Kidney (tissue), 13 donors: ENCODE measurements at regions not wholly inside any gene's neighbourhood (a gene's known extent, or its start where the extent isn't known, plus 50 kb on each side); places are given as distances from the start of the nearest gene placed in this dataset.

Source experiments
- DNase-seq, 5 donors: peaks; one replicate each; pipeline ENCODE4 v3.0.0-alpha.2; 2013 to 2020
- FAIRE-seq: peaks from 2 replicates; lab custom pipeline; 2012; peaks lifted over from hg19 to GRCh38; lab: Jason Lieb, UNC
- H3K27ac ChIP-seq, 2 donors: one replicate each; pipeline ENCODE4 v1.7.0; 2013; ENCODE audit warnings: low read depth in 2 of 2, low read length in 2 of 2, inconsistent platforms in 1 of 2
- H3K27me3 ChIP-seq: one replicate; pipeline ENCODE4 v1.7.1; 2013; ENCODE audit warnings: low read length, inconsistent platforms; ENCODE audit not compliant: control insufficient read depth, insufficient read depth
- H3K36me3 ChIP-seq, 3 donors: one replicate each; pipeline versions ENCODE4 v1.7.0 to v1.7.1; 2013; ENCODE audit warnings: low read length in 3 of 3, control low read depth in 1 of 3, inconsistent platforms in 1 of 3; ENCODE audit not compliant: insufficient read depth in 3 of 3, control insufficient read depth in 2 of 3
- H3K4me1 ChIP-seq, 3 donors: one replicate each; pipeline versions ENCODE4 v1.7.0 to v1.7.1; 2013; ENCODE audit warnings: low read length in 3 of 3, inconsistent platforms in 1 of 3, low read depth in 1 of 3; ENCODE audit not compliant: control insufficient read depth in 2 of 3, insufficient read depth in 2 of 3
- H3K4me3 ChIP-seq, 3 donors: one replicate each; pipeline versions ENCODE4 v1.7.0 to v1.8.1; 2013; ENCODE audit warnings: low read length in 3 of 3, control low read depth in 1 of 3, inconsistent platforms in 1 of 3
- H3K9ac ChIP-seq, 3 donors: one replicate each; pipeline versions ENCODE4 v1.7.0 to v1.7.1; 2013; ENCODE audit warnings: low read length in 3 of 3, control low read depth in 1 of 3, inconsistent platforms in 1 of 3
- H3K9me3 ChIP-seq, 3 donors: one replicate each; pipeline versions ENCODE4 v1.7.0 to v1.7.1; 2013; ENCODE audit warnings: low read length in 3 of 3, control low read depth in 1 of 3, inconsistent platforms in 1 of 3; ENCODE audit not compliant: control insufficient read depth in 2 of 3, insufficient read depth in 1 of 3
- CTCF ChIP-seq: IDR thresholded peaks from 3 replicates; pipeline ENCODE4 v1.5.1; 2012; ENCODE audit warnings: mild to moderate bottlenecking, moderate library complexity, borderline replicate concordance; ENCODE audit not compliant: insufficient read depth; ENCODE audit errors: extremely low read depth
- intact Hi-C: fragments of 100-400 bp; cut with DNase I; formaldehyde crosslinking; loops from one replicate; pipeline ENCODE4 v1.11.1; 2022
- donor health status: control.
- donor health status: control.
- donor health status: control.
- donor health status: control.
- donor health status: control.
- donor health status: DM: yes; HTN: yes; CAD: no.
- donor health status: Normal renal cell carcinoma (clear cell type).

GRCh38 chr9:108245901-108246300 lies 609.9 kb downstream of the ACTL7B start:
- H3K27me3 ChIP-seq = no peaks in the 10 kb centered on the region
- DNase-seq = no peak
- intact Hi-C loops = no loop called here
- no peak overlapping the region for H3K9ac ChIP-seq
- H3K9me3 ChIP-seq = no peaks in the 10 kb centered on the region
- H3K36me3 ChIP-seq = no peaks in the 10 kb centered on the region
- no peak overlapping the region for H3K4me3 ChIP-seq
- no peak for FAIRE-seq
- H3K27ac ChIP-seq = no peak overlapping the region
- TF ChIP-seq CTCF = no peak
- no peaks in the 10 kb centered on the region for H3K4me1 ChIP-seq

- no peaks in the 10 kb centered on the region for H3K9me3 ChIP-seq
- no peak overlapping the region for H3K27ac ChIP-seq
- no peaks in the 10 kb centered on the region for H3K36me3 ChIP-seq
- DNase-seq = no peak
- intact Hi-C loops = no loop called here
- H3K27me3 ChIP-seq = no peaks in the 10 kb centered on the region
- no peak overlapping the region for H3K4me3 ChIP-seq
- no peak overlapping the region for H3K9ac ChIP-seq
- no peaks in the 10 kb centered on the region for H3K4me1 ChIP-seq
- no peak for TF ChIP-seq CTCF
- FAIRE-seq = no peak
These were observed 610.5 kb downstream of the ACTL7B start for GRCh38 chr9:108245331-108245730.

GRCh38 chr9:108244686-108245085 lies 611.1 kb downstream of the ACTL7B start:
- H3K9ac ChIP-seq = no peak overlapping the region
- no peak overlapping the region for H3K27ac ChIP-seq
- H3K36me3 ChIP-seq = no peaks in the 10 kb centered on the region
- no peaks in the 10 kb centered on the region for H3K27me3 ChIP-seq
- FAIRE-seq (no peak), DNase-seq (no peak)
- H3K4me3 ChIP-seq = no peak overlapping the region
- no peak for TF ChIP-seq CTCF
- H3K9me3 ChIP-seq = no peaks in the 10 kb centered on the region
- intact Hi-C loops = no loop called here
- no peaks in the 10 kb centered on the region for H3K4me1 ChIP-seq
